ENCODE measurements at regions not wholly inside any gene's neighbourhood (a gene's known extent, or its start where the extent isn't known, plus 50 kb on each side); places are given as distances from the start of the nearest gene placed in this dataset.

- TF ChIP-seq CTCF (conservative IDR thresholded peaks at IDR 0.05; ENCODE audit: low read depth in 2 of 2) = no peak
- no peak for TF ChIP-seq ZNF114 (CRISPR knock-in tag; IDR thresholded peaks at IDR 0.05)
- no peak for TF ChIP-seq REST (IDR thresholded peaks at IDR 0.05; ENCODE audit: unreplicated experiment)
- no peak for TF ChIP-seq POLR2AphosphoS5 (IDR thresholded peaks at IDR 0.05; ENCODE audit: low read depth)
Observed at GRCh38 chr14:86625637-86626036, 1095.7 kb downstream of the FLRT2 start (continued).

- Histone ChIP-seq H2AFZ (no peak overlapping the region), H3K4me2 (no peak overlapping the region), H3F3A (replicated peaks; ENCODE audit: low read depth) (no peaks in the 10 kb centered on the region), H3K27me3 (ENCODE audit: insufficient read depth) (no peaks in the 10 kb centered on the region), H3K4me1 (ENCODE audit: insufficient read depth) (no peaks in the 10 kb centered on the region), H3K36me3 (ENCODE audit: insufficient read depth) (no peaks in the 10 kb centered on the region), H4K20me1 (replicated peaks; ENCODE audit: insufficient read depth) (no peaks in the 10 kb centered on the region), H3K27ac (ENCODE audit: low read depth) (no peak overlapping the region), H3K4me3 (no peak overlapping the region), H3K79me2 (replicated peaks; ENCODE audit: insufficient read depth) (no peaks in the 10 kb centered on the region), H3K9me2 (ENCODE audit: insufficient read depth) (peaks cover 4% of the 10 kb centered on the region)
- no peak for ATAC-seq
- H3K27ac Mint-ChIP-seq = no peak overlapping the region
- H3K9me3 Mint-ChIP-seq = no peaks in the 10 kb centered on the region
- no peaks in the 10 kb centered on the region for H3K4me1 Mint-ChIP-seq
- no peaks in the 10 kb centered on the region for H3K36me3 Mint-ChIP-seq (ENCODE audit: low read depth)
- no peaks in the 10 kb centered on the region for H3K27me3 Mint-ChIP-seq (ENCODE audit: insufficient read depth, low read depth, poor library complexity)
- no peak for DNase-seq (ENCODE audit: low spot score)
- no peak overlapping the region for H3K4me3 Mint-ChIP-seq
- TF ChIP-seq NANOG (IDR thresholded peaks at IDR 0.05; ENCODE audit: borderline replicate concordance) = no peak
- no peak for TF ChIP-seq EZH2 (IDR thresholded peaks at IDR 0.05; ENCODE audit: low read depth, unreplicated experiment)
- TF ChIP-seq CTCF (conservative IDR thresholded peaks at IDR 0.05; ENCODE audit: low read depth in 2 of 2) = no peak
- TF ChIP-seq JUNB (IDR thresholded peaks at IDR 0.05; ENCODE audit: unreplicated experiment) = no peak
- no peak for TF ChIP-seq EZH2phosphoT487 (IDR thresholded peaks at IDR 0.05; ENCODE audit: unreplicated experiment)
- TF ChIP-seq POLR2AphosphoS5 (IDR thresholded peaks at IDR 0.05; ENCODE audit: low read depth) = no peak
- no peak for TF ChIP-seq ETS1 (IDR thresholded peaks at IDR 0.05)
- TF ChIP-seq REST (IDR thresholded peaks at IDR 0.05; ENCODE audit: unreplicated experiment) = no peak
- TF ChIP-seq CREB1 (CRISPR knock-in tag; IDR thresholded peaks at IDR 0.05; ENCODE audit: low read depth) = no peak
- TF ChIP-seq ZNF114 (CRISPR knock-in tag; IDR thresholded peaks at IDR 0.05) = no peak
Observed at GRCh38 chr14:86619726-86620125, 1089.8 kb downstream of the FLRT2 start.

All from GM23338 (cell line).